Hematopoietic multipotent progenitor cell (in vitro differentiated cells): ENCODE measurements at regions not wholly inside any gene's neighbourhood (a gene's known extent, or its start where the extent isn't known, plus 50 kb on each side); places are given as distances from the start of the nearest gene placed in this dataset. TPM values are rescaled to one million over a fixed set of nuclear protein-coding genes. Genes with fewer than 3 reads are reported as not detected.

Experiments used
- DNase-seq, 3 donors: peaks; one replicate each; pipeline ENCODE4 v3.0.0-alpha.2; 2011 to 2015; ENCODE audit warnings: low read depth in 2 of 3, low spot score in 2 of 3
- small RNA-seq: library from RNA; depleted of rRNA; stranded (forward); fragments of <200 nt; gene quantifications from one replicate; pipeline ENCODE3, GENCODE V24; 2012

- no peak for DNase-seq
Observed at GRCh38 chr18:55064073-55064472, 104.8 kb upstream of the CCDC68 start.

GRCh38 chr18:55054021-55054990 is 95.0 kb upstream of the CCDC68 start:
- no peak for DNase-seq

GRCh38 chr18:55048892-55049291 is 89.6 kb upstream of the CCDC68 start:
- peak in 1 of 3 donors; percentile 1 for DNase-seq

GRCh38 chr18:55047546-55047945 is 88.3 kb upstream of the CCDC68 start:
- DNase-seq: no peak

GRCh38 chr18:55041366-55041765 is 82.1 kb upstream of the CCDC68 start:
- no peak for DNase-seq

GRCh38 chr18:55038162-55038561 is 78.9 kb upstream of the CCDC68 start:
- no peak for DNase-seq

- no peak for DNase-seq
Observed at GRCh38 chr18:55034742-55035141, 75.5 kb upstream of the CCDC68 start.

GRCh38 chr18:55031979-55032378 is 72.7 kb upstream of the CCDC68 start:
- DNase-seq: no peak

GRCh38 chr18:55031576-55031975 is 72.3 kb upstream of the CCDC68 start:
- no peak for DNase-seq

- no peak for DNase-seq
Observed at GRCh38 chr18:55031164-55031563, 71.9 kb upstream of the CCDC68 start.

- no peak for DNase-seq
Observed at GRCh38 chr18:55024564-55024963, 65.3 kb upstream of the CCDC68 start.

- no peak for DNase-seq
Observed at GRCh38 chr18:55018602-55019001, 59.3 kb upstream of the CCDC68 start.

GRCh38 chr18:55014095-55014494 is 54.8 kb upstream of the CCDC68 start:
- DNase-seq: no peak

GRCh38 chr18:55013685-55014084 is 54.4 kb upstream of the CCDC68 start:
- no peak for DNase-seq

GRCh38 chr18:55013086-55013485 is 53.8 kb upstream of the CCDC68 start:
- DNase-seq: no peak

GRCh38 chr18:55012008-55012407 is 52.7 kb upstream of the CCDC68 start:
- no peak for DNase-seq

Small RNA genes in the stretch of these regions (small RNA-seq; reads per million reads assigned to genes)
- gene RNA5SP459: not detected
